22Rv1 (cell line): ENCODE measurements at regions not wholly inside any gene's neighbourhood (a gene's known extent, or its start where the extent isn't known, plus 50 kb on each side); places are given as distances from the start of the nearest gene placed in this dataset.

Experiments
- ZFX ChIP-seq: fragments of 450-650 bp; IDR thresholded peaks from 2 replicates; pipeline ENCODE4 v1.6.1; 2017; ENCODE audit warnings: antibody characterized with exemption, borderline replicate concordance
- TF ChIP-seq, protein P1 (sequence below): fragments of 450-650 bp; IDR thresholded peaks from 2 replicates; pipeline ENCODE4 v1.5.1; 2017; ENCODE audit warnings: mild to moderate bottlenecking

DNA sequence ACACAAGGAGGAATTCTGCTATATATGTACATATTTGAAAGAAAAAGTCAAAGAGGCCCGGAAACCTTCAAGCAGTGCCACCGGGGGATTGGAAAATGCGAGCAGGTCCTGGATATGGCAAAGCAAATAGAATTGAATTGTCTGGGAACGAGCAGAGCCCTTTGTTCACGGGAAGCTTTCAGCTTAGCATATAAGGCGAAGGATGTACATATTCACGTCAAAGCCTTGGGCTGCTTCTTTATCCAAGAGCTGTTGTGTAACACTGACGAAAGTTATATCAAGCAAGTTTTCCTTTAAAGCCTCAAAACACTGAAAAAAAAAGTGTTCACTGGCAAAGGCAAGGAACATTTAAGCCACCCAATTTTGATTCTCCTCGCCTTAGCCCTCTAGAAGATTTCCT is 171.0 kb downstream of the GPX5 start:
- TF ChIP-seq, protein P1, sequence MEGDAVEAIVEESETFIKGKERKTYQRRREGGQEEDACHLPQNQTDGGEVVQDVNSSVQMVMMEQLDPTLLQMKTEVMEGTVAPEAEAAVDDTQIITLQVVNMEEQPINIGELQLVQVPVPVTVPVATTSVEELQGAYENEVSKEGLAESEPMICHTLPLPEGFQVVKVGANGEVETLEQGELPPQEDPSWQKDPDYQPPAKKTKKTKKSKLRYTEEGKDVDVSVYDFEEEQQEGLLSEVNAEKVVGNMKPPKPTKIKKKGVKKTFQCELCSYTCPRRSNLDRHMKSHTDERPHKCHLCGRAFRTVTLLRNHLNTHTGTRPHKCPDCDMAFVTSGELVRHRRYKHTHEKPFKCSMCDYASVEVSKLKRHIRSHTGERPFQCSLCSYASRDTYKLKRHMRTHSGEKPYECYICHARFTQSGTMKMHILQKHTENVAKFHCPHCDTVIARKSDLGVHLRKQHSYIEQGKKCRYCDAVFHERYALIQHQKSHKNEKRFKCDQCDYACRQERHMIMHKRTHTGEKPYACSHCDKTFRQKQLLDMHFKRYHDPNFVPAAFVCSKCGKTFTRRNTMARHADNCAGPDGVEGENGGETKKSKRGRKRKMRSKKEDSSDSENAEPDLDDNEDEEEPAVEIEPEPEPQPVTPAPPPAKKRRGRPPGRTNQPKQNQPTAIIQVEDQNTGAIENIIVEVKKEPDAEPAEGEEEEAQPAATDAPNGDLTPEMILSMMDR: no peak
- no peak for TF ChIP-seq ZFX
